ENCODE measurements at regions not wholly inside any gene's neighbourhood (a gene's known extent, or its start where the extent isn't known, plus 50 kb on each side); places are given as distances from the start of the nearest gene placed in this dataset.

DNA sequence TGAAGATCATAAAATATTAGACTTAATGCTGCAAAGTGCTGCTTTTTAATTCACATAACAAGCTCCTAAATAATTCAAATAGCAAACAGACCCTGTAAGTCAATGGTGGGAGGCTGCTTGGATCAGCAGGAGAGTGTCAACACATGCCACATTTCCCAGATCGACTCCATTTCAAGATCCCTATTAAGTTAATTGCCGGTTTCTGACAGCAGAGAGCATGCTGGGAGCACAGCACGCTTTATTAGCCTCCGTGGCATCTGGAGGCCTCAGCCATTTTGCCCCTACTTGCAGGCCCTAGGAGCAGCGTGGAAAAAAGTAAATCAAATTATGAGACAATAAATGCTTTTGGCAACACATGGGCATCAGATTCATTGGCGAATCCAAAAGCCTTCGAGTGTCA, 201.0 kb downstream of the EMX2 start:
- Mint-ChIP-seq H3K27me3 (peaks cover 4% of the 10 kb centered on the region), H3K27ac (no peak overlapping the region), H3K36me3 (no peaks in the 10 kb centered on the region), H3K9me3 (peaks cover 4% of the 10 kb centered on the region), H3K4me3 (no peak overlapping the region), H3K4me1 (ENCODE audit: unreplicated experiment) (peaks cover 11% of the 10 kb centered on the region)
- TF ChIP-seq CTCF (conservative IDR thresholded peaks at IDR 0.05) = no peak
- DNase-seq (ENCODE audit: extremely low spot score, unreplicated experiment) = no peak

GRCh38 chr10:117745301-117745700, 202.8 kb downstream of the EMX2 start:
- H3K27me3 Mint-ChIP-seq = peaks cover 4% of the 10 kb centered on the region
- TF ChIP-seq CTCF (conservative IDR thresholded peaks at IDR 0.05) = no peak
- no peaks in the 10 kb centered on the region for H3K36me3 Mint-ChIP-seq
- no peak overlapping the region for H3K27ac Mint-ChIP-seq
- no peak overlapping the region for H3K4me3 Mint-ChIP-seq
- peak; percentile 24 for DNase-seq (ENCODE audit: extremely low spot score, unreplicated experiment)
- H3K9me3 Mint-ChIP-seq = peaks cover 2% of the 10 kb centered on the region
- H3K4me1 Mint-ChIP-seq (ENCODE audit: unreplicated experiment) = peaks cover 7% of the 10 kb centered on the region

DNA sequence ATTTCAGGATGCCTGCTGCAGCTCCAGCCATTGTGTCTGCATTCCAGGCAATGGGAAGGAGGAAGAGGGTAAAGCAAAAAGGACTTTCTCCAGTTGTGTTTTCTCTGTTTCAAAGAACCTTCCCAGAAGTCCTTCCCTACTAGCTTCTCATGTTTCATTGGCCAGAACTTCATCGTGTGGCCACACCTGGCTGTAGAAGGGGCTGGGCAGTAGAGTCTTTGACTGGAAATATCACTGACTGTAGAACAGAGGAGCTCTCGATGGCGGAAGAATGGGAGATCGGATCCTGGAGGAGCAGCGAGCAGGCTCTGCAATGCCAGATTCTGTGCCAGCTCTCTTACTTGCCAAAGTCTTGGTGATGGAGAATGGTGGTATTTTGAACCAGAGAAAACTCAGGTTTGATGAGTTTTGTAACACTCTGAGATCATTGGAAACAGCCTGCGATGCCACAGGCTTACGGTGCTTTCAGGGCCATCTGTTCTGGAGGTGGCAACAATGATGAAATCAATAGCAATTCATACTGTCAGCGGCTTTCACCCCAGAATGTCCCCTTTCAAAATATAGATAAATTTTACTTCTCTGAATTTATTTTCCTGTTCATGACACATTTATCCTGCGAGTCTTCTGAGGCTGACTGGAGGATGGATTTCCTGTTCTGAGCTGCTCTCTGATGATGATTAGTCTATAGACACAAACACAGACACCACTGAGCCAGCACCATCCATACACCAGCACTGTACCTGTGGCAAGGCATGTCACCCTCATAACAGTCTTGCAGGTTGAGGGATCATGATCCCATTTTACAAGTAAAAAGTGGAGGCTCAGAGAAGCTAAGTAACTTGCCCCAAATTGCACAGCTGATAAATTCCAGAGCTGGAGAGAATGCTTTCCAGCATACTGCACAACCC, 204.2 kb downstream of the EMX2 start:
- DNase-seq (ENCODE audit: extremely low spot score, unreplicated experiment) = no peak
- no peaks in the 10 kb centered on the region for H3K9me3 Mint-ChIP-seq
- H3K27ac Mint-ChIP-seq = no peak overlapping the region
- H3K27me3 Mint-ChIP-seq = peaks cover 4% of the 10 kb centered on the region
- peaks cover 6% of the 10 kb centered on the region for H3K4me1 Mint-ChIP-seq (ENCODE audit: unreplicated experiment)
- H3K36me3 Mint-ChIP-seq = no peaks in the 10 kb centered on the region
- no peak overlapping the region for H3K4me3 Mint-ChIP-seq
- TF ChIP-seq CTCF (conservative IDR thresholded peaks at IDR 0.05) = no peak

DNA sequence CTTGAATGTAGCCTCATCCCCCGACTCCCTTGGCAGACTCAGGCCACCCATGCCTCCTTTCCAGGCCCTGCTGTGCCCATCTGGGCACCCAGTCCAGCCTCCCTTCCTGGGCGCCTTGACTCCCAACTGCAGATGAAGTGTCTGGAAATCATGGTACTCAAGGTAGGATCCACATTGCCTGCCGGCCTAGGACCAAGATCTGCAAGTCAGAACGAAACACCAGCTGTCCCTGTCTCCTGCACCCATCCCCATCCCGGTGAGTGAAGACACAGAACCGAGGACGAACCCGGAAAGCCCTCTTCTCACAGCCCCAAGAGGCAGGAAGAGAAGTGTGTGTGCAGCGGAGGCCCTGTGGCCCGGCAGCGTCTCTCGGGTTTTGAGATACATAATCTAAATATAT, 205.1 kb downstream of the EMX2 start:
- Mint-ChIP-seq H3K4me3 (no peak overlapping the region), H3K9me3 (no peaks in the 10 kb centered on the region), H3K27ac (no peak overlapping the region), H3K27me3 (peaks cover 4% of the 10 kb centered on the region), H3K4me1 (ENCODE audit: unreplicated experiment) (peaks cover 5% of the 10 kb centered on the region), H3K36me3 (no peaks in the 10 kb centered on the region)
- DNase-seq (ENCODE audit: extremely low spot score, unreplicated experiment) = no peak
- no peak for TF ChIP-seq CTCF (conservative IDR thresholded peaks at IDR 0.05)

GRCh38 chr10:117748058-117748457, 205.5 kb downstream of the EMX2 start:
- Mint-ChIP-seq H3K4me3 (no peak overlapping the region), H3K9me3 (no peaks in the 10 kb centered on the region), H3K27ac (no peak overlapping the region), H3K27me3 (peaks cover 4% of the 10 kb centered on the region), H3K36me3 (no peaks in the 10 kb centered on the region), H3K4me1 (ENCODE audit: unreplicated experiment) (peaks cover 1% of the 10 kb centered on the region)
- no peak for TF ChIP-seq CTCF (conservative IDR thresholded peaks at IDR 0.05)
- DNase-seq (ENCODE audit: extremely low spot score, unreplicated experiment) = no peak

Data from type B pancreatic cell (in vitro differentiated cells).